ENCODE measurements at regions not wholly inside any gene's neighbourhood (a gene's known extent, or its start where the extent isn't known, plus 50 kb on each side); places are given as distances from the start of the nearest gene placed in this dataset.
"Not testable (repeated sequence)": the region's sequence is repeated elsewhere in the genome, so short reads cannot be mapped to it uniquely, and the experiment has no call there.

- no peak for DNase-seq (ENCODE audit: low read depth)
- TF ChIP-seq, protein P1, sequence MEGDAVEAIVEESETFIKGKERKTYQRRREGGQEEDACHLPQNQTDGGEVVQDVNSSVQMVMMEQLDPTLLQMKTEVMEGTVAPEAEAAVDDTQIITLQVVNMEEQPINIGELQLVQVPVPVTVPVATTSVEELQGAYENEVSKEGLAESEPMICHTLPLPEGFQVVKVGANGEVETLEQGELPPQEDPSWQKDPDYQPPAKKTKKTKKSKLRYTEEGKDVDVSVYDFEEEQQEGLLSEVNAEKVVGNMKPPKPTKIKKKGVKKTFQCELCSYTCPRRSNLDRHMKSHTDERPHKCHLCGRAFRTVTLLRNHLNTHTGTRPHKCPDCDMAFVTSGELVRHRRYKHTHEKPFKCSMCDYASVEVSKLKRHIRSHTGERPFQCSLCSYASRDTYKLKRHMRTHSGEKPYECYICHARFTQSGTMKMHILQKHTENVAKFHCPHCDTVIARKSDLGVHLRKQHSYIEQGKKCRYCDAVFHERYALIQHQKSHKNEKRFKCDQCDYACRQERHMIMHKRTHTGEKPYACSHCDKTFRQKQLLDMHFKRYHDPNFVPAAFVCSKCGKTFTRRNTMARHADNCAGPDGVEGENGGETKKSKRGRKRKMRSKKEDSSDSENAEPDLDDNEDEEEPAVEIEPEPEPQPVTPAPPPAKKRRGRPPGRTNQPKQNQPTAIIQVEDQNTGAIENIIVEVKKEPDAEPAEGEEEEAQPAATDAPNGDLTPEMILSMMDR (conservative IDR thresholded peaks at IDR 0.05; ENCODE audit: low read depth, low read length) = no peak
- H3K4me3 ChIP-seq (ENCODE audit: low read length) = no peak overlapping the region
Observed at GRCh38 chr1:157370698-157371097, 181.6 kb downstream of the FCRL5 start.

GRCh38 chr1:157369808-157370521, 182.3 kb downstream of the FCRL5 start:
- H3K4me3 ChIP-seq (ENCODE audit: low read length) = no peak overlapping the region
- TF ChIP-seq, protein P1 (conservative IDR thresholded peaks at IDR 0.05; ENCODE audit: low read depth, low read length) = peak; percentile 88
- DNase-seq (ENCODE audit: low read depth) = no peak

- H3K4me3 ChIP-seq (ENCODE audit: low read length); DNase-seq (ENCODE audit: low read depth): not testable (repeated sequence)
Observed at GRCh38 chr1:157368941-157369340, 183.4 kb downstream of the FCRL5 start.

- TF ChIP-seq, protein P1 (conservative IDR thresholded peaks at IDR 0.05; ENCODE audit: low read depth, low read length) = no peak
Observed at GRCh38 chr1:157368363-157368762, 184.0 kb downstream of the FCRL5 start.

DNA sequence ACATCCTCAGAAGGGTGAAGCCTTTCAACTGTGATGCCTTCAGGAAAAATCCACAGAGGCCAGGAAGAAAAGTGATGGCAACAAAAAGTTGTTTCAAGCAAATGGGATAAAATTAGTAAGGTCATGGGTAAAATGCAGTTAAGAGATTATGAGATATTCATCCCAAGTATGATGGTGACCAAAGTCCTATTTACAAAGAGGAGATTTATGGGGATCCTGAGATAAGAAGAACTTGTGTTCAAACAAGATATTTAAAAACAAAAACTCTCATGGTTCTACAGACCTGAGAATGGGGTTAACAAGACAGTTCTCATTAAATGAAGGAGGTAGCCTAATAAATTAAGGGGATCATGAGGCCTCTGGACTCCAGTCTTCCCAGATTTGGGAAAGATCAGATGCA, 184.4 kb downstream of the FCRL5 start:
- no peak overlapping the region for H3K4me3 ChIP-seq (ENCODE audit: low read length)
- TF ChIP-seq, protein P1 (conservative IDR thresholded peaks at IDR 0.05; ENCODE audit: low read depth, low read length) = no peak
- no peak for DNase-seq (ENCODE audit: low read depth)

More at GRCh38 chr1:157368363-157368762, 184.0 kb downstream of the FCRL5 start:
- no peak for DNase-seq (ENCODE audit: low read depth)
- no peak overlapping the region for H3K4me3 ChIP-seq (ENCODE audit: low read length)

GRCh38 chr1:157367091-157367739, 185.1 kb downstream of the FCRL5 start:
- H3K4me3 ChIP-seq (ENCODE audit: low read length) = no peak overlapping the region
- TF ChIP-seq, protein P1 (conservative IDR thresholded peaks at IDR 0.05; ENCODE audit: low read depth, low read length) = no peak

GRCh38 chr1:157364612-157365011, 187.7 kb downstream of the FCRL5 start:
- no peak for DNase-seq (ENCODE audit: low read depth)
- no peak overlapping the region for H3K4me3 ChIP-seq (ENCODE audit: low read length)
- TF ChIP-seq, protein P1 (conservative IDR thresholded peaks at IDR 0.05; ENCODE audit: low read depth, low read length) = no peak

More at GRCh38 chr1:157367091-157367739, 185.1 kb downstream of the FCRL5 start:
- no peak for DNase-seq (ENCODE audit: low read depth)

Measured in retinal pigment epithelial cell (primary cell).